Heart right ventricle (tissue), 16 donors: ENCODE measurements at regions not wholly inside any gene's neighbourhood (a gene's known extent, or its start where the extent isn't known, plus 50 kb on each side); places are given as distances from the start of the nearest gene placed in this dataset.

Experiments
- ATAC-seq, 8 donors: fragments of 200-7000 bp; cut with Tn5 transposase; one replicate each; pipeline ENCODE4 v1.9.1; 2020; ENCODE audit warnings: mild to moderate bottlenecking in 8 of 8, moderate library complexity in 8 of 8, moderate number of reproducible peaks in 1 of 8
- DNase-seq, 2 donors: peaks; one replicate each; pipeline ENCODE4 v3.0.0-alpha.2; 2020
- H3K27ac ChIP-seq, 10 donors: fragments of 200-600 bp; sonication (generic) in 2 of 10; one replicate each; pipeline versions ENCODE4 v1.5.0 to v1.8.0; 2020 to 2022; ENCODE audit warnings: mild to moderate bottlenecking in 3 of 10
- H3K27me3 ChIP-seq, 7 donors: fragments of 200-600 bp; one replicate each; pipeline ENCODE4 v1.8.0; 2021 to 2022; ENCODE audit warnings: mild to moderate bottlenecking in 2 of 7
- H3K36me3 ChIP-seq, 9 donors: fragments of 200-600 bp; sonication (generic) in 1 of 9; one replicate each; pipeline versions ENCODE4 v1.5.0 to v1.8.0; 2020 to 2022; ENCODE audit warnings: mild to moderate bottlenecking in 2 of 9
- H3K4me1 ChIP-seq, 9 donors: fragments of 200-600 bp; sonication (generic) in 1 of 9; one replicate each; pipeline versions ENCODE4 v1.5.0 to v1.8.0; 2020 to 2022; ENCODE audit warnings: mild to moderate bottlenecking in 4 of 9
- H3K4me3 ChIP-seq, 10 donors: fragments of 200-600 bp; sonication (generic) in 2 of 10; one replicate each; pipeline versions ENCODE4 v1.5.0 to v1.8.0; 2020 to 2022; ENCODE audit warnings: mild to moderate bottlenecking in 7 of 10, moderate library complexity in 2 of 10
- H3K9me3 ChIP-seq, 11 donors: fragments of 200-600 bp in 10 of 11; sonication (generic) in 2 of 11; one replicate each; pipeline versions ENCODE4 v1.5.0 to v1.8.0; 2013 to 2022; ENCODE audit warnings: mild to moderate bottlenecking in 2 of 11, control low read depth in 1 of 11, moderate library complexity in 1 of 11
- WGBS, 2 donors: extraction: QIAGEN DNeasy Blood & Tissue Kit; methylation state at CpG; one replicate each; pipeline ENCODE4 v1.1.7; 2013; ENCODE audit warnings: inconsistent platforms in 1 of 2; 5-methylcytosine and 5-hydroxymethylcytosine counted together
- intact Hi-C, 10 donors: fragments of 100-400 bp; cut with DNase I; formaldehyde crosslinking; loops; one replicate each; pipeline versions ENCODE4 v1.11.1 to v1.14.2; 2022
- TF ChIP-seq, protein P1 (sequence below), 9 donors: fragments of 200-600 bp; sonication (generic) in 2 of 9; IDR thresholded peaks; one replicate each; pipeline versions ENCODE4 v1.5.0 to v1.8.0; 2021 to 2022; ENCODE audit warnings: antibody characterized with exemption in 9 of 9, mild to moderate bottlenecking in 5 of 9, moderate library complexity in 1 of 9
- donor health status: Arrhythmogenic right ventricular cardiomyopathy.
- donor health status: ischemic (EF 13 %, LVEDD 7.1; RV severe dilation, severe dysfunction).
- donor health status: healthy with polysubstance abuse.
- donor health status: DM: no; HTN: yes; CAD: no.
- donor health status: DM: no; HTN: no; CAD: no.
- donor health status: ischemic (EF 25% LVEDD 6.9; RV normal size, moderate dysfunction).
- donor health status: ischemic (EF 25% LVEDD 5.7; RV mildly dilated, moderate dysfunction).
- donor health status: healthy.
- donor health status: DM: yes; HTN: yes; CAD: no.
- donor health status: Ischemic cardiomyopathy.
- donor health status: ischemic (EF 35%, LVEDD 5.7; RV mildly dilated, moderate dysfunction).
- donor health status: nonischemic (EF 11% LVEDD 7.7; RV severe dilation, severe dysfunction).
- donor health status: DM: yes; HTN: yes; CAD: no.
- donor health status: PGD.
- donor health status: ischemic (EF 29% LVEDD 5.4; RV normal size, mild dysfunction).
- donor health status: nonischemic (EF 23%, LVEDD 6.1; RV moderate dilation, normal function).

DNA sequence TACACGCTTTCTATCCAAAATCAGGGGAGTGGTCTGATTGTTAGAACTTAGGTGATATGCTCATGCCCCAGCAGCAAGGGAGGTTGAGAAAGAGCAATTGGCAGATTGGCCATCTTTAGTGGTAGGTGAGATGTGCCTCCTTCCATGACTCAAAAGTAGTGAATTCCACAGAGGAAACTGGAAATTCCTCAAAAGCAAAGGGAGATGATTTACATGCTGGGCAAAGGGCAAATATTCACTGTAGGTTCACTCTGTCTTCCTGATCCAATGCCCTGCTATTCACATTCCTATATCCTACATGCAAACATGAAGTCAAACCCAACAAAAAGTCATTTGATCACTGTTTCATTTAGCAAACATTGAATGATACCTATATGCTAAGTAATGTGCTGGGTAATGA, 130.1 kb upstream of the ZNF608 start:
- 97 to 100% methylated on average over 1 of the region's 1 CpG for WGBS, 2 donors
- no peaks in the 10 kb centered on the region for H3K36me3 ChIP-seq
- TF ChIP-seq, protein P1, sequence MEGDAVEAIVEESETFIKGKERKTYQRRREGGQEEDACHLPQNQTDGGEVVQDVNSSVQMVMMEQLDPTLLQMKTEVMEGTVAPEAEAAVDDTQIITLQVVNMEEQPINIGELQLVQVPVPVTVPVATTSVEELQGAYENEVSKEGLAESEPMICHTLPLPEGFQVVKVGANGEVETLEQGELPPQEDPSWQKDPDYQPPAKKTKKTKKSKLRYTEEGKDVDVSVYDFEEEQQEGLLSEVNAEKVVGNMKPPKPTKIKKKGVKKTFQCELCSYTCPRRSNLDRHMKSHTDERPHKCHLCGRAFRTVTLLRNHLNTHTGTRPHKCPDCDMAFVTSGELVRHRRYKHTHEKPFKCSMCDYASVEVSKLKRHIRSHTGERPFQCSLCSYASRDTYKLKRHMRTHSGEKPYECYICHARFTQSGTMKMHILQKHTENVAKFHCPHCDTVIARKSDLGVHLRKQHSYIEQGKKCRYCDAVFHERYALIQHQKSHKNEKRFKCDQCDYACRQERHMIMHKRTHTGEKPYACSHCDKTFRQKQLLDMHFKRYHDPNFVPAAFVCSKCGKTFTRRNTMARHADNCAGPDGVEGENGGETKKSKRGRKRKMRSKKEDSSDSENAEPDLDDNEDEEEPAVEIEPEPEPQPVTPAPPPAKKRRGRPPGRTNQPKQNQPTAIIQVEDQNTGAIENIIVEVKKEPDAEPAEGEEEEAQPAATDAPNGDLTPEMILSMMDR (IDR thresholded peaks at IDR 0.05), result no peak
- H3K9me3 ChIP-seq, result no peaks in the 10 kb centered on the region
- H3K4me3 ChIP-seq, result no peak overlapping the region
- peaks cover 0 to 19% (median 0%) of the 10 kb centered on the region in 9 donors for H3K4me1 ChIP-seq
- no peaks in the 10 kb centered on the region for H3K27me3 ChIP-seq
- no peak overlapping the region for H3K27ac ChIP-seq
- intact Hi-C loops, result loop anchor here in 1 of 10 donors (10.0 kb wide), 1 partner anchor 112 kb away; no protein-coding TSS in a partner anchor
- DNase-seq (no peak), ATAC-seq (no peak)

DNA sequence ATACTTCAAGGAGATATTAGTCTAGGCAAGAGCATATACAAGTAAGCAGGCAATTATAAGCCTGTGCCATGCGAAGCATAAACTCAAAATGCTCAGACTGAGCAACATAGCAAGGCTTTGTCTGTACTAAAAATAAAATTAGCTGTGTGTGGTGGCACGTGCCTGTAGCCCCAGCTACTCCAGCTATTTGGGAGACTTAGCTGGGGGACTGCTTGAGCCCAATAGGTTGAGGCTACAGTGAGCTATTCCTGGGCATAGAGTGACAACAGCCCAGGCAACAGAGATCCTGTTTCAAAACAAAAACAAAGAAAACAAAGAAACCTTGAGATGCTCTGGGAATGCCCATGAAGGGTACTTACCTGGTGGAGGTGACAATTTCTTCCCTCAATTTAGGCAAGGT, 130.5 kb upstream of the ZNF608 start:
- intact Hi-C loops, result loop anchor here in 1 of 10 donors (10.0 kb wide), 1 partner anchor 112 kb away; no protein-coding TSS in a partner anchor

DNA sequence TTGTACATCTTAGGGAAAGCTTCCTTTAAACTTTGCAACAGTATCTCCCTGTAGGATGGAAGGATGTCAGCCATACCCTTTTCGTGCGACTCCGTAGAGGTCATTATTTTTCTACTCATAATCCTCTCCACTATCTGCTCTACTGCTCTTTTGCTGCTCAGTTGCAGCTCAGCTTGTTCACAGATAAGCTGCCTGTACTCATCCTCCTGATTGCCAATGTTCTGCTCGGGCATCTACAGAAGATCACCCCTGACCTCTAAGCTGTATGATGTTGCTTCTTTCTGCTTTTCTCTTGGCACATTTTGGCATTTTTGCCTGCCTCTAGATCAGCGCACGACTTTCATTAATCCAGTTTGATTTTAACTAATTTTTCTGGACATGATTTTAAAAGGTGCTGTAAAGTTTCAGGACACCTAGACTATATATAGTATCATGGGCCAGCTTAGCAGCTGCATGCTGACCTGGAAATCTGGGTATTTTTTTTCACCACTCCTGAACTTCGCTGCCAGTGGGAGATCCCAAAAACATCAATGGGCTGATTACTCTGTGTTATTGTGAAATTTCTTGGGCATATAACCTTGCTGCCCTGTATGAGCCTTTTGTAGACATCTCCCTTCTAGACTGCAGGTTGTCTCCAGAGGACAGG, 131.2 kb upstream of the ZNF608 start:
- Histone ChIP-seq H3K36me3 (no peaks in the 10 kb centered on the region), H3K9me3 (no peaks in the 10 kb centered on the region), H3K4me3 (no peak overlapping the region), H3K4me1 (peaks cover 0 to 19% (median 0%) of the 10 kb centered on the region in 9 donors), H3K27ac (no peak overlapping the region), H3K27me3 (no peaks in the 10 kb centered on the region)
- WGBS, 2 donors, result 74 to 87% methylated on average over 7 of the region's 7 CpGs
- ATAC-seq, result no peak
- no peak for DNase-seq
- intact Hi-C loops, result loop anchor here in 1 of 10 donors (10.0 kb wide), 1 partner anchor 113 kb away; no protein-coding TSS in a partner anchor
- TF ChIP-seq, protein P1 (IDR thresholded peaks at IDR 0.05), result no peak

More for the DNA sequence above, 130.5 kb upstream of the ZNF608 start:
- Histone ChIP-seq H3K4me3 (no peak overlapping the region), H3K4me1 (peaks cover 0 to 19% (median 0%) of the 10 kb centered on the region in 9 donors), H3K27me3 (no peaks in the 10 kb centered on the region), H3K36me3 (no peaks in the 10 kb centered on the region), H3K9me3 (no peaks in the 10 kb centered on the region), H3K27ac (no peak overlapping the region)
- TF ChIP-seq, protein P1 (IDR thresholded peaks at IDR 0.05), result no peak
- DNase-seq, result no peak
- WGBS, 2 donors, result 64 to 78% methylated on average over 2 of the region's 2 CpGs
- ATAC-seq, result peak in 3 of 8 donors; percentile 39 to 44 (median 41)

DNA sequence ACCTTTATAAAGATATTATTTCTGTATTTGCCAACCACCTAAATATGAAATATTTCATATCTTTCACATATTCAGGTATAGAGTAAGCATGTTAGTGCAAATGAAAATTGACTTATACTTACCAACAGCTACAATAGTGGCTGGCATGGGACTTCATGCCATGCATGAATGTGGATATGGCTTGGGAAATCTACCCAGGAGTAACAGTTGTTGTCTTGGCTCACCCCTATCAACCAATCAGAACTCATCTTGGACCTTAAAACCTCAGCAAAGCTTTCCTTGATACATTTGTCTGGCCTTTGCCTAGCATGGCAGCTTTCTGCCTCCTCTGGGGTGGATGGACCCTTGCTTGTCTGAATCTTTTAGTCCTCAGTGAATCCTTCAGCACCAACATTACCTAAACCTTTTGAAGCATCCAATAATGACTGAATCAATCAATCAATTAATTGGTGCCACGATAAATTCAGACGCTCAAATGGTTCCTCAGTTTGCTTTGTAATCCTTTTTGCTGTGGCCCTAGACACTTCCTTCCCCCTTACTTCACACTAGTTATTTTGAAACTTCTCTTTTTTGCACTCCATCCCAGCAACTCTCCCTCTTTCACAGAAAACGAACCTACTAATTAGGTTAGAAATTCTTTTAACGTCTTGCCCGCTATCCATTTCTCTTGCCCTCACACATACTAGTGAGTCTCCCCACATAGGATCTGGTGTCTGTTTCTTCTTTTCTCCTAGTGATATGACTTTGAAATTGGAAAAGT, 132.3 kb upstream of the ZNF608 start:
- H3K4me1 ChIP-seq, result peaks cover 0 to 19% (median 0%) of the 10 kb centered on the region in 9 donors
- H3K36me3 ChIP-seq, result no peaks in the 10 kb centered on the region
- no peak overlapping the region for H3K4me3 ChIP-seq
- no peaks in the 10 kb centered on the region for H3K9me3 ChIP-seq
- ATAC-seq, result no peak
- intact Hi-C loops, result loop anchor here in 1 of 10 donors (10.0 kb wide), 1 partner anchor 114 kb away; no protein-coding TSS in a partner anchor
- peak overlapping the region in 1 of 10 donors; percentile 34 for H3K27ac ChIP-seq
- no peaks in the 10 kb centered on the region for H3K27me3 ChIP-seq
- no peak for DNase-seq
- TF ChIP-seq, protein P1 (IDR thresholded peaks at IDR 0.05), result no peak
- WGBS, 2 donors, result 86 to 93% methylated on average over 5 of the region's 5 CpGs
